ENCODE measurements at regions not wholly inside any gene's neighbourhood (a gene's known extent, or its start where the extent isn't known, plus 50 kb on each side); places are given as distances from the start of the nearest gene placed in this dataset.

- no peak for DNase-seq (ENCODE audit: low read depth, low spot score)
These were observed 667.2 kb upstream of the CDH18 start for GRCh38 chr5:20655211-20655610.

DNA sequence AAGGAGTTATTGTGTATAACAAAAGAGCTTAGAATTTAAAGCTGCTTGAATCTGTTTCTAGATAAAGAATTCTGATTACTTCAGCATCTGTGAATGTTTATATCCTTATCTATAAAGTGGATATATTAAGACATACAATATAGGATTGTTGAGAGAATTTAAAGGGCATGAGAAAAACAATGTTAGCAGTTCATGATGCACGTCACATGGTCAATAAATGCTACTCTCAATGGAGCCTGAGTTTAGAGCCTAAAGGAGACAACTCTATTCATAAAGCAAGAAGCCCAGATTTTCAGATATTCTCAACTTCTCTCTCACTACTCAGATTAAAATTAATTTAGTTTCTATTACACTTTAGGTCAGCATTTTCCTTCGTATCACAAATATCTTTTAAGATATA lies 666.7 kb upstream of the CDH18 start:
- DNase-seq (ENCODE audit: low read depth, low spot score), result no peak

DNA sequence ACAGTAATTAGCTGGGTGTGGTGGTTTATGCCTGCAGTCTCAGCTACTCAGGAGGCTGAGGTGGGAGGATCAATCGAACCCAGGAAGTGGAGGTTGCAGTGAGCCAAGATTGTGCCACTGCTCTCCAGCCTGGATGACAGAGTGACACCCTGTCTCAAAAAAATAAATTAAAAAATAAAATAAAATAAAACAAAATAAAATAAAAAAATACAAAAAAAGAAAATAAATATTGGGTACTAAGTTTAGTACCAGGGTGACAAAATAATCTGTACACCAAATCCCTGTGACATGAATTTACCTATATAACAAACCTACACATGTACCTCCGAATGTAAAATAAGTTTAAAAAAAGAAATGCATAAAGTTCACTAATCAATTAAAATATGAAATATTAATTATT lies 666.0 kb upstream of the CDH18 start:
- no peak for DNase-seq (ENCODE audit: low read depth, low spot score)

- no peak for DNase-seq (ENCODE audit: low read depth, low spot score)
These were observed 662.0 kb upstream of the CDH18 start for GRCh38 chr5:20649966-20650365.

DNA sequence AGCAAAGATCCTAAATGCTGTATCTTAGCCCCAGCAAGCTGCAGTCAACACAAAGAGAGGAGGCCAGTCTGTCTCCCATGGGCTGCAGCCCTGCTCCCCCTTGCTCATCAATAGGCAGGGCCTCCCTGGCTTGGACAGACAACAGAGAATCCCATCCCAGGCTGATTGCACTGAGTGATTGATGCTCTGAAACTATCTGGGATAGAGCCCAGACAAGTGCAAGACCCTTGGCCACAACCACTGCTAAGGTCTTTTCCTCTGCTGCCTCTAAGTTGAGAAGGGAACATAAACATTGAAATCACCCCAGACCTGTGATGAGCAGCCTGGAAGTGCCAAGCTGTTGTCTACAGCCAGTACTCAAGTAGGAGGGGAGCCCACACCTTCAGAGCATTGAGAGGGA lies 661.0 kb upstream of the CDH18 start:
- DNase-seq (ENCODE audit: low read depth, low spot score), result no peak

- no peak for DNase-seq (ENCODE audit: low read depth, low spot score)
These were observed 648.7 kb upstream of the CDH18 start for GRCh38 chr5:20636686-20637085.

- DNase-seq (ENCODE audit: low read depth, low spot score), result no peak
These were observed 631.6 kb upstream of the CDH18 start for GRCh38 chr5:20619591-20619990.

DNA sequence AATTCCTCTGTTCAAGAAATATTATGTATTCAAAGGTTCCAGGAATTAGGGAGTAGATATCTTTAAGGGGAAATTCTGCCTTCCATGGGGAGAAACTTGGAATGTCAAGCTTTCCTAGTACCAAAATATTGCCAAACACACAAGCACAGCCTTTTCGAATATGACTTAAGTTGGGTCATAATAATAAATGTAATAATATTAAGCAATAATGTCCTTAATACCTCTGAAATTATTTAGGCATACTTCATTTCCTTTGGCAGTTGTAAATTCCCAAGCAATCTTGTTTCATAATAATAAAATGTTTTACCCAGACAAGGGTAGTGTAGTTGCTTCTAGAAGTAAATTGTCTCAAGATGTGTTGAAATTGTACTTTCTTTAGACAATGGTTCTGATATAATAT lies 630.3 kb upstream of the CDH18 start:
- DNase-seq (ENCODE audit: low read depth, low spot score), result no peak

DNA sequence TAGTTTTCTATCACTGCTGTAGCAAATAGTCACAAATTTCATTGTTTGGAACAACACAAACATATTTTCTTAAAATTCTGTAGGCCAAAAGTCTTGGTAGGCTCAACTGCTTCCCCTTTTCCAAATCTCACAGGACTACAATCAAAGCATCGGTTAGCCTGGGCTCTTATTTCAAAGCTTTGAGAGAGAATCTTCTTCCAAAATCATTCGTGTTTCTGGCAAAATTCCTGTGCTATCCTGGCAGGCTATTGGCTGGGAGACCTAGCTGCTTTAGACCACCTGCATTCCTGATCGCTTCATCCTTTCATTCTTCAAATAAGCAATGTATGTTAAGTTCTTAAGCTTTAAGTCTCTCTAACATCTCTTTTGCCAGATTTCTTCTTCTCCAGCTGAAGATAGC lies 629.8 kb upstream of the CDH18 start:
- DNase-seq (ENCODE audit: low read depth, low spot score), result no peak

GRCh38 chr5:20615888-20616563 lies 628.0 kb upstream of the CDH18 start:
- DNase-seq (ENCODE audit: low read depth, low spot score), result no peak

GRCh38 chr5:20611620-20612019 lies 623.6 kb upstream of the CDH18 start:
- DNase-seq (ENCODE audit: low read depth, low spot score), result no peak

- no peak for DNase-seq (ENCODE audit: low read depth, low spot score)
These were observed 622.7 kb upstream of the CDH18 start for GRCh38 chr5:20610681-20611080.

DNA sequence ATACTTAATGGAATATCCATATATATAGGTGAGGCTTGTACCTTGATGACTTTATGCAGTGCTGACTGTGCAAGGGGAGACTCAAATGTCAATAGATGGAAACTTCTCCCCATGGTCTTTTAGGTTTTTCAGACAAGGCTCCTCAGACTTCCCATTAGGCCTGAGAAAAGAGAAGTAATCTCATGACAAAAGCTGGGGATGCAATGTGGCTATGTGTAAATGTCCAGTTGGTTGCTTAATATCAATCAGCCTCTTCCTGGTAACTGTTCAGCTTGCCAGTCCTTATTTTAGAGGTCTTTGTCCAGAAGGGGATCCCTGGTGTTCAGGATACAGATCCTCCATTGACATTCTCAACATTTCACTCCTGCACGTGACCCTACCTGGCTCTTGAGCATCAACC lies 621.1 kb upstream of the CDH18 start:
- DNase-seq (ENCODE audit: low read depth, low spot score), result no peak

DNA sequence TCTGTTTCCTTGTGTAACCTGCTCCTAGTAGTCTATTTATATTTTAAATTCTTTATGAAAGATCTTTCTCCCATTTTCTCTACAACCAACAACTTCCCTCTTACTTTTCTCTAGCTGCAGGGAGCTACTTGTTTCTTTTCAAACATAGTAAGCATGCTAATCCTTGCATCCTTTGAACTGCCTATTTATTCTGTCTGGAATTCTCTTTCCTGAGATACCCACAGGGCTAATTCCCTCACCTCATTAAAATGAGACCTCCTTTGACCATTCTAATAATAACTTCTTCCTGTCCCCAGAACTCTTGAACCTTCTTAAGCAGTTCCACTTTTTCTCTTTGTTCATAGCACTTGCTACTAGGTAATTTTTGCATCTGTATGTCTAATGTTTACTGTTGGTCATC lies 620.6 kb upstream of the CDH18 start:
- no peak for DNase-seq (ENCODE audit: low read depth, low spot score)

- DNase-seq (ENCODE audit: low read depth, low spot score), result no peak
These were observed 617.9 kb upstream of the CDH18 start for GRCh38 chr5:20605732-20606525.

GRCh38 chr5:20604992-20605391 lies 617.0 kb upstream of the CDH18 start:
- DNase-seq (ENCODE audit: low read depth, low spot score), result no peak

- peak; percentile 72 for DNase-seq (ENCODE audit: low read depth, low spot score)
These were observed 613.7 kb upstream of the CDH18 start for GRCh38 chr5:20601678-20602100.

GRCh38 chr5:20590356-20590755 lies 602.4 kb upstream of the CDH18 start:
- DNase-seq (ENCODE audit: low read depth, low spot score), result no peak

DNA sequence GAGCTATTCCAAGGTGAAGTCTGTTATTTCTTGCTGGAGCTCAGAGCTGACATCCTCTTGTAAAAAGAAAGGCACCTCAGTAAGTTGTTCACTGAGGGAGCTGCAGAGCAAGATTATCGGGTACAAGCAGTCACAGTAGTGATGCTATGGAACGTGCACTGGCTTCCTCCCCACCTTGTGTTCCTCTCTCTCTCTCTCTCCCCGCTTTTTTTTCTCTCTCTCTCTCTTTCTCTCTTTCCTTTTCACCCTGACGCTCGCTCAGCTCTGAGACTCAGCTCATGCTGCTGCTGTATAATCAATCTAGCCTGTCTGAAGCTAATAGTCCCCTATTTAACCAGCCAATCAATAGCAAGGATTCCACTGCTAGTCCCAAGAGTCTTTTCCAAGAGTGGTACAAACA lies 587.6 kb upstream of the CDH18 start:
- peak; percentile 2 for DNase-seq (ENCODE audit: low read depth, low spot score)

DNA sequence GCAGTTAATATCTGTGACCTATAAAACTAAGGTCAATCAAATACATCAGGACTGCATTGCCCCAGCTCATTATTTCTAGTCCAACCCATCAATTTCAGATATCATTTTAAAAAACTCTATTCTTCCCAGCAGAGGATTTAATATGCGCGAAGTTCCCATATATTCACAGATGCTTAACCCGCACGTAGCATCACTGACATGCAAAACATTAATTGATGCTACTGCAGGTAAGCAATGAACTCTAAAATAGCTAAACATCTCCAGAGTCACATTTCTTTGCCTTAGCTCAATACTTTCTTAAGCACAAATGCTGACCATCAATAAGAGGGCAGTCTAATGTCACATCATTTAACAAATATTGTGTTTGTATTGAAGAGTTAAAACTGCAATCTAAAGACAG lies 586.6 kb upstream of the CDH18 start:
- no peak for DNase-seq (ENCODE audit: low read depth, low spot score)

- DNase-seq (ENCODE audit: low read depth, low spot score), result peak; percentile 46
These were observed 584.6 kb upstream of the CDH18 start for GRCh38 chr5:20572614-20573013.

DNA sequence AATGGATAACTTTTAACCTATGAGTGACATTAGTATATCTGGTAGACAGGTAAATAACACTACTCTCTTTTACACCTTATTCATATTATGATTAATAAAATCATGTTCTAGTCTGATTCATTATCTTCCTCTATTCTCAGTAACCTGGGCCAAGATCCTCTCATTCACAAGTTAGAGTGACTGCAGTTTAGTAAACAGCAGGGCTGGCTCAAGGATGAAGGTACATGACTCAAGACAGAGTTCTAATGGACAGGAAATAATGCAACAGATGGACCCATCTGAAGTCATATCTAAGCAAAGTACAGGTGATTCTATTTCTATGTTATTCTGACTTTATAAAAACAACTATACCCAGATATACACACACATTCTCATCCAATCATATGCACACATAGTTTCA lies 582.5 kb upstream of the CDH18 start:
- DNase-seq (ENCODE audit: low read depth, low spot score), result no peak

GRCh38 chr5:20562544-20562943 lies 574.5 kb upstream of the CDH18 start:
- DNase-seq (ENCODE audit: low read depth, low spot score), result no peak
